ENCODE measurements at regions not wholly inside any gene's neighbourhood (a gene's known extent, or its start where the extent isn't known, plus 50 kb on each side); places are given as distances from the start of the nearest gene placed in this dataset.

- Mint-ChIP-seq H3K27me3 (ENCODE audit: low read depth, unreplicated experiment) (peaks cover 4% of the 10 kb centered on the region), H3K36me3 (ENCODE audit: low read depth, unreplicated experiment) (peaks cover 52% of the 10 kb centered on the region), H3K9me3 (ENCODE audit: unreplicated experiment) (peaks cover 22% of the 10 kb centered on the region), H3K4me3 (ENCODE audit: unreplicated experiment) (no peak overlapping the region), H3K4me1 (ENCODE audit: low read depth, unreplicated experiment) (peaks cover 5% of the 10 kb centered on the region), H3K27ac (ENCODE audit: unreplicated experiment) (no peak overlapping the region)
- H3K27ac ChIP-seq (ENCODE audit: low read depth, low read length), result no peak overlapping the region
- H3K27me3 ChIP-seq (ENCODE audit: insufficient read depth, low read length), result no peaks in the 10 kb centered on the region
- H4K20me1 ChIP-seq (ENCODE audit: insufficient read depth, low read length), result peaks cover 95% of the 10 kb centered on the region
- H2AFZ ChIP-seq (ENCODE audit: low read depth, low read length), result no peak overlapping the region
- TF ChIP-seq CTCF (IDR thresholded peaks at IDR 0.05; ENCODE audit: insufficient read depth, low read depth, low read length), result no peak
- TF ChIP-seq EZH2 (IDR thresholded peaks at IDR 0.05; ENCODE audit: insufficient read depth, low read length), result no peak
- no peak overlapping the region for H3K9ac ChIP-seq (ENCODE audit: low read length)
- FAIRE-seq, result no peak
- no peaks in the 10 kb centered on the region for H3K4me1 ChIP-seq (ENCODE audit: insufficient read depth, low read length)
- DNase-seq (ENCODE audit: low read depth), result no peak
- no peak overlapping the region for H3K4me2 ChIP-seq (ENCODE audit: low read length)
- H3K4me3 ChIP-seq (ENCODE audit: insufficient read depth, low read depth, low read length), result no peak overlapping the region
- H3K36me3 ChIP-seq (ENCODE audit: insufficient read depth, low read length), result peaks cover 39% of the 10 kb centered on the region
- H3K79me2 ChIP-seq (ENCODE audit: insufficient read depth, low read length), result peaks cover 53% of the 10 kb centered on the region
- H3K9me3 ChIP-seq (ENCODE audit: insufficient read depth, low read depth, low read length), result peaks cover 3% of the 10 kb centered on the region
Observed at GRCh38 chr14:101025131-101025530, 121.6 kb upstream of the RTL1 start.

DNA sequence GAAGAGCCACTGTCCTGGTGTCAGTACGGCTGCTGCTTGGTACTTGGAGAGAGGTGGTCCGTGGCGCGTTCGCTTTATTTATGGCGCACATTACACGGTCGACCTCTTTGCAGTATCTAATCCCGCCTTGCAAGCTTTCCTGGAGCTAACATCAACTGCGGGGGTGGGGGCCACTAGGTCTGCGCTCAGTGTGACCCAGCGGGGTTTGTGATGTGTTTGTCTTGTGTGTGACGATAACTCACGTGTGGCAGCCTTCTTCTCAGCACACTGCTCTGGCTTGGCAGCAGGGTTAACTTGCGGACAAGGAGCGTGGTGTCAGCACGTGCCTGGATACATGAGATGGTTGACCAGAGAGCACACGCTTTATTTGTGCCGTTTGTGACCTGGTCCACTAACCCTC lies 122.2 kb upstream of the RTL1 start:
- TF ChIP-seq CTCF (IDR thresholded peaks at IDR 0.05; ENCODE audit: insufficient read depth, low read depth, low read length) (no peak), EZH2 (IDR thresholded peaks at IDR 0.05; ENCODE audit: insufficient read depth, low read length) (no peak)
- Mint-ChIP-seq H3K4me3 (ENCODE audit: unreplicated experiment) (no peak overlapping the region), H3K36me3 (ENCODE audit: low read depth, unreplicated experiment) (peaks cover 53% of the 10 kb centered on the region), H3K27ac (ENCODE audit: unreplicated experiment) (no peak overlapping the region), H3K27me3 (ENCODE audit: low read depth, unreplicated experiment) (peaks cover 4% of the 10 kb centered on the region), H3K9me3 (ENCODE audit: unreplicated experiment) (peaks cover 20% of the 10 kb centered on the region), H3K4me1 (ENCODE audit: low read depth, unreplicated experiment) (peaks cover 5% of the 10 kb centered on the region)
- H3K79me2 ChIP-seq (ENCODE audit: insufficient read depth, low read length), result peaks cover 56% of the 10 kb centered on the region
- H3K27me3 ChIP-seq (ENCODE audit: insufficient read depth, low read length), result no peaks in the 10 kb centered on the region
- no peaks in the 10 kb centered on the region for H3K4me1 ChIP-seq (ENCODE audit: insufficient read depth, low read length)
- no peak overlapping the region for H3K4me2 ChIP-seq (ENCODE audit: low read length)
- H3K27ac ChIP-seq (ENCODE audit: low read depth, low read length), result no peak overlapping the region
- H3K9me3 ChIP-seq (ENCODE audit: insufficient read depth, low read depth, low read length), result peaks cover 3% of the 10 kb centered on the region
- no peak overlapping the region for H3K9ac ChIP-seq (ENCODE audit: low read length)
- FAIRE-seq (no peak), DNase-seq (ENCODE audit: low read depth) (no peak)
- H3K36me3 ChIP-seq (ENCODE audit: insufficient read depth, low read length), result peaks cover 41% of the 10 kb centered on the region
- no peak overlapping the region for H2AFZ ChIP-seq (ENCODE audit: low read depth, low read length)
- H3K4me3 ChIP-seq (ENCODE audit: insufficient read depth, low read depth, low read length), result no peak overlapping the region
- H4K20me1 ChIP-seq (ENCODE audit: insufficient read depth, low read length), result peaks cover 95% of the 10 kb centered on the region

DNA sequence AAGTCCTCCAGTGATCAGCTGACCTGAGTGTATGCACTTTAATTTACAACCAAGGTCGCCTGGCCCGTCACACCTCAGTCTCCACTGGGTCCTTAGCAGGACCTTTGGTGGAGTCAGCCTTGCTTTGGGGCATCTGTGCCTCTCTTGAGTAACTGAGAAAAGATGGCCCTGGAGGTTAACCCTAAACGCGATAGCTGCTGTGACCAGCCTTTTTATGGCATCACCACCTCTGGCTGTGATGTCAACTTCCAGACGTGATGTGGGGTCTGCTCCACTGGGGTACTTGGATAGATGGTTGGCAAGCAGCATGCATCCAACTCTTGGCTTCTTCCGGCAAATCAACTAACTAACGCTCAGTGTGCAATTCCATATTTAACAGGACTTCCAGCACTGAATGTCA lies 122.8 kb upstream of the RTL1 start:
- H3K9me3 ChIP-seq (ENCODE audit: insufficient read depth, low read depth, low read length), result peaks cover 3% of the 10 kb centered on the region
- Mint-ChIP-seq H3K9me3 (ENCODE audit: unreplicated experiment) (peaks cover 21% of the 10 kb centered on the region), H3K27me3 (ENCODE audit: low read depth, unreplicated experiment) (peaks cover 4% of the 10 kb centered on the region), H3K4me3 (ENCODE audit: unreplicated experiment) (no peak overlapping the region), H3K4me1 (ENCODE audit: low read depth, unreplicated experiment) (peaks cover 5% of the 10 kb centered on the region), H3K36me3 (ENCODE audit: low read depth, unreplicated experiment) (peaks cover 51% of the 10 kb centered on the region), H3K27ac (ENCODE audit: unreplicated experiment) (no peak overlapping the region)
- H3K27me3 ChIP-seq (ENCODE audit: insufficient read depth, low read length), result no peaks in the 10 kb centered on the region
- H2AFZ ChIP-seq (ENCODE audit: low read depth, low read length), result no peak overlapping the region
- peaks cover 93% of the 10 kb centered on the region for H4K20me1 ChIP-seq (ENCODE audit: insufficient read depth, low read length)
- no peak for DNase-seq (ENCODE audit: low read depth)
- H3K4me1 ChIP-seq (ENCODE audit: insufficient read depth, low read length), result no peaks in the 10 kb centered on the region
- H3K4me2 ChIP-seq (ENCODE audit: low read length), result no peak overlapping the region
- no peak overlapping the region for H3K4me3 ChIP-seq (ENCODE audit: insufficient read depth, low read depth, low read length)
- FAIRE-seq, result no peak
- H3K27ac ChIP-seq (ENCODE audit: low read depth, low read length), result no peak overlapping the region
- H3K36me3 ChIP-seq (ENCODE audit: insufficient read depth, low read length), result peaks cover 42% of the 10 kb centered on the region
- peaks cover 55% of the 10 kb centered on the region for H3K79me2 ChIP-seq (ENCODE audit: insufficient read depth, low read length)
- no peak for TF ChIP-seq EZH2 (IDR thresholded peaks at IDR 0.05; ENCODE audit: insufficient read depth, low read length)
- no peak for TF ChIP-seq CTCF (IDR thresholded peaks at IDR 0.05; ENCODE audit: insufficient read depth, low read depth, low read length)
- H3K9ac ChIP-seq (ENCODE audit: low read length), result no peak overlapping the region

All from astrocyte (in vitro differentiated cells and primary cell).